GM19351 (cell line): ENCODE measurements at regions not wholly inside any gene's neighbourhood (a gene's known extent, or its start where the extent isn't known, plus 50 kb on each side); places are given as distances from the start of the nearest gene placed in this dataset.

Experiments
- ATAC-seq: cut with Tn5 transposase; IDR thresholded peaks from one replicate; pipeline ENCODE4 v1.9.1; 2021; ENCODE audit warnings: mild to moderate bottlenecking, moderate library complexity; ENCODE audit not compliant: unreplicated experiment

DNA sequence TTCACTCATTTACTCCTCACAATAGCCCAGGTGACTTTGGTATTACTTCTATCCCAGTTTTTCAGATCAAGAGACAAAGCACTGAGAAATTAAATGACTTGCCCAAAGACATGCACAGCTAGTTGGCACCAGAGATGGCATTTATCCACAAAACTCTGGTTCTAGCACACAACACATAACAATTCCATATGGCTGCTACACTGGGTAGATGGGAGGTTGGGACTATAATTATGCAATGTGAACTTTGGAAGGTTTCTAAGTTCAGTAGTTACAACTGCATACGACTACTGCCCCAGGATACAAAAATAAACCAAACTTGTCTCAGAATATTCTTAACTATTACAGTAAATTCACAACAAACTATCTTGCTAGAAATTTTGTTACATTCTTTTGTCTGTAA, 54.2 kb upstream of the MLIP start:
- ATAC-seq, result no peak

DNA sequence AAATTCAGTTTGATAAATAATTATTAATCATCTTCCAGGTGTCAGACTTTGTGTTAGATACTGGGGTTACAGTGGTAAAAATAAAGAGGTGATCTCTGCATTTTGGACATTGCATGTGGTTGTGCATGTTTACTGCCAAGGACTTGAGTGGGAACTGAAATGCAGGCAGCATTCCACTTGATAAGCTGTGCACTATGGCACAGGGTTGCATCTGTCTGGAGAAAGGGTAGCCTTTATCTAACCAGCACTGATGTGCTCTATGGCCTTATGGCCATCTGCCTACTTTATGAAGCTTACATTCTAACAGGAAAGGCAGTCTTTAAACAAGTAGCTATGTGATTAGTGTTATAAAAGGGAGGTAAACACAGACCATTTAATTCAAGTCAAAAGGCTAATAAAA, 53.0 kb upstream of the MLIP start:
- ATAC-seq, result no peak

DNA sequence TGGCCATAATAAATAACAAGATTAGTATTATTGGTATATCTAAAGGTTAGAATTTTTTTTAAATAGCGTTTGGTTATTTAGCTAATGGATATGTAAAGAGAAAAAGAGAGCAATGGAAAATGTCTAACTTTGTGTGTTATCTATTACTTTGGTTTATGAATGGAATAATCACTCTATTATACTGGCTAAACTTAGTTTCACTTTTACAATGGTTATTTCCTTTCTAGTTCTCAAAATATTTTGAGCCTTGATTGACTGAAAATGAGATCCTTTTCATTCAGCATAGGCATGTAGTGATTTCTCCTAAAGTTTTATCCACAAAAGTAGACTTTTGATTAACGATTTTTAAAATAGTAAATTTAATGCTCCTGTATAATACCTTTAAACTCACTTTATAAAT, 51.6 kb upstream of the MLIP start:
- ATAC-seq, result no peak

DNA sequence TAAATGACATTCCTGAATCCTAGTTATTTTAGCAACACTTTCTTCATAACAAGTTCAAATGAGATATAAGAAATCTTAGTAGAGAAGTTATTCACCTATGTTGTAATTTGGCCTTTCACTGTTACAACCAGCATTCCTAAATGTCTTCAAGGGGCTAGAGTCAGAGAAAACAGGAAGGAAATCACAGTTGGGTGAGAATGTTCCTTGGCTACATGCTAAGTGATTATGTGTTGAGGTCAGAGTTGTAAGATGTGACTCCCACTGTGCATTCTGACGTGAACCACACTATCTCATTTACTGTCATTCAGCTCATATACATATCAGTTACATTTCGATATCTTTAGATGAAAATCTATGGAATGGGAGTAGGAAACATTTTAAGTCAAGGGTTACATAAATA, 51.0 kb upstream of the MLIP start:
- ATAC-seq, result no peak
